ENCODE measurements at regions not wholly inside any gene's neighbourhood (a gene's known extent, or its start where the extent isn't known, plus 50 kb on each side); places are given as distances from the start of the nearest gene placed in this dataset.

DNA sequence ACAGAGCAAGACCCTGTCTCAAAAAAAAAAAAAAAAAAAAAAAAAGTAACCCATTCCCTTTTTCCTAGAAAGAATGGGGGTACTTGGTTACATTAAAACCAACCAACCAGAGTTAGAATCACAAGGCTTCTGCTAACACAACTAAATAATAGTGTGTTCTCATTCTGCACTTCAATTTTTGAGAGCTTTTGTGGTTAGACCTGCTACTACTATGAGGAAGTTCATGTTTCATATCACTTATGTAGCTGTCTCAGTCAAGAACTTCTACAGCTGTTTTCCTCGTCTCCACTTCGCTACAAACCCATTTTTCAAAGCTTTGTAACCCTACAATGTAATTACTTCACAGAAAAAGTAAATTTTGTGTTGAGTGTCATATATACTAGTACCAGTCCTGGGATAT is 58.3 kb downstream of the PDHA2 start:
- TF ChIP-seq CTCF (IDR thresholded peaks at IDR 0.05; ENCODE audit: unreplicated experiment): no peak
- Mint-ChIP-seq H3K27ac (ENCODE audit: unreplicated experiment) (no peak overlapping the region), H3K9me3 (ENCODE audit: low read depth, unreplicated experiment) (no peaks in the 10 kb centered on the region), H3K27me3 (ENCODE audit: unreplicated experiment) (no peaks in the 10 kb centered on the region), H3K4me1 (ENCODE audit: low read depth, unreplicated experiment) (no peaks in the 10 kb centered on the region), H3K4me3 (ENCODE audit: low read depth, unreplicated experiment) (no peak overlapping the region), H3K36me3 (ENCODE audit: insufficient read depth, unreplicated experiment) (no peaks in the 10 kb centered on the region)
- CTCF ChIA-PET: interaction anchor here (0.7 kb wide), 1 partner anchor 1822 kb away, joined by 3 read pairs; no protein-coding TSS in a partner anchor
- no peak for DNase-seq
- intact Hi-C loops (cut with micrococcal nuclease; ENCODE audit: unreplicated experiment): no loop called here
- BruUV-seq (replicated peaks): no TSS peak

- no peak for TF ChIP-seq CTCF (IDR thresholded peaks at IDR 0.05; ENCODE audit: unreplicated experiment)
- Mint-ChIP-seq H3K27me3 (ENCODE audit: unreplicated experiment) (no peaks in the 10 kb centered on the region), H3K4me3 (ENCODE audit: low read depth, unreplicated experiment) (no peak overlapping the region), H3K9me3 (ENCODE audit: low read depth, unreplicated experiment) (no peaks in the 10 kb centered on the region), H3K4me1 (ENCODE audit: low read depth, unreplicated experiment) (no peaks in the 10 kb centered on the region), H3K27ac (ENCODE audit: unreplicated experiment) (no peak overlapping the region), H3K36me3 (ENCODE audit: insufficient read depth, unreplicated experiment) (no peaks in the 10 kb centered on the region)
- BruUV-seq (replicated peaks): no TSS peak
- intact Hi-C loops (cut with micrococcal nuclease; ENCODE audit: unreplicated experiment): no loop called here
- CTCF ChIA-PET: no interaction called here
- DNase-seq: no peak
Measured at GRCh38 chr4:95909211-95909610, 69.3 kb downstream of the PDHA2 start.

DNA sequence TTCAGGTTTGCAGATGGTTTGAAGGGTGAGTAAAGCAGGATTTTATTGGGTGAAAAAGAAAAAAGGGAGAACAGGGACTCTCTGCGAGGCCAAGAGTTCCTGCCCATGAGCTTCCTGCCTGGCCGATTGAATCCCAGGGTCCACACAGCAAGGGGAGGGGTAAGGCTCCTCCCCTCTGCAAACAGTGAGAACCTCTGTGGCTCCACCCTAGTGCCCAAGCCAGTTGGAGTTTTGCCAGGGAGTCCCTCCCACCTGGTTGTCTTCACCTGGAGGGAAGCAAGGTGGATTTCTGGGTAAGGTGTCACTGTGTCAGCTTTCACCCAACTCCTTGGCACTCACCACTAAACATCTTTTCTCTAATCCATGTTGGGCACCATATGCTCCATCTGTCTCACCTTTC is 70.9 kb downstream of the PDHA2 start:
- Mint-ChIP-seq H3K36me3 (ENCODE audit: insufficient read depth, unreplicated experiment) (no peaks in the 10 kb centered on the region), H3K4me3 (ENCODE audit: low read depth, unreplicated experiment) (no peak overlapping the region), H3K4me1 (ENCODE audit: low read depth, unreplicated experiment) (no peaks in the 10 kb centered on the region), H3K27ac (ENCODE audit: unreplicated experiment) (no peak overlapping the region), H3K9me3 (ENCODE audit: low read depth, unreplicated experiment) (peaks cover under 1% of the 10 kb centered on the region), H3K27me3 (ENCODE audit: unreplicated experiment) (no peaks in the 10 kb centered on the region)
- no peak for TF ChIP-seq CTCF (IDR thresholded peaks at IDR 0.05; ENCODE audit: unreplicated experiment)
- CTCF ChIA-PET: no interaction called here
- intact Hi-C loops (cut with micrococcal nuclease; ENCODE audit: unreplicated experiment): no loop called here
- no TSS peak for BruUV-seq (replicated peaks)
- DNase-seq: no peak

- intact Hi-C loops (cut with micrococcal nuclease; ENCODE audit: unreplicated experiment): no loop called here
- BruUV-seq (replicated peaks): no TSS peak
- H3K4me1 Mint-ChIP-seq (ENCODE audit: low read depth, unreplicated experiment): no peaks in the 10 kb centered on the region
- H3K36me3 Mint-ChIP-seq (ENCODE audit: insufficient read depth, unreplicated experiment): no peaks in the 10 kb centered on the region
- no peak overlapping the region for H3K4me3 Mint-ChIP-seq (ENCODE audit: low read depth, unreplicated experiment)
- CTCF ChIA-PET: no interaction called here
- TF ChIP-seq CTCF (IDR thresholded peaks at IDR 0.05; ENCODE audit: unreplicated experiment): no peak
- no peaks in the 10 kb centered on the region for H3K9me3 Mint-ChIP-seq (ENCODE audit: low read depth, unreplicated experiment)
- no peak for DNase-seq
- no peaks in the 10 kb centered on the region for H3K27me3 Mint-ChIP-seq (ENCODE audit: unreplicated experiment)
- H3K27ac Mint-ChIP-seq (ENCODE audit: unreplicated experiment): no peak overlapping the region
Measured at GRCh38 chr4:95921470-95921869, 81.6 kb downstream of the PDHA2 start.
